CD8-positive, alpha-beta memory T cell (primary cell): ENCODE measurements at regions not wholly inside any gene's neighbourhood (a gene's known extent, or its start where the extent isn't known, plus 50 kb on each side); places are given as distances from the start of the nearest gene placed in this dataset.
A peak's percentile ranks its signal among the peaks of the same experiment; 100 is the strongest.
"Not testable (repeated sequence)": the region's sequence is repeated elsewhere in the genome, so short reads cannot be mapped to it uniquely, and the experiment has no call there.

Experiments used
- CTCF ChIA-PET: fragments of 350-600 bp; sonication (Branson Sonifier 250); formaldehyde crosslinking; loops from one replicate; lab custom pipeline; 2021; ENCODE audit warnings: antibody characterized with exemption; lab: Charles Lee
- POLR2A ChIA-PET: fragments of 350-600 bp; sonication (Branson Sonifier 250); formaldehyde crosslinking; loops from one replicate; lab custom pipeline; 2021; ENCODE audit warnings: antibody characterized with exemption; lab: Charles Lee
- DNase-seq, 5 donors: peaks; one replicate each; pipeline versions ENCODE4 v3.0.0 to v3.0.0-alpha.2; 2020 to 2022; ENCODE audit warnings: mixed read lengths in 1 of 5
- H3K27ac ChIP-seq: one replicate; pipeline ENCODE4 v1.7.0; 2013; ENCODE audit warnings: low read depth, mild to moderate bottlenecking, low read length, moderate library complexity
- H3K27me3 ChIP-seq: 2 replicates; pipeline ENCODE4 v1.7.0; 2013; ENCODE audit warnings: low read length, mild to moderate bottlenecking; ENCODE audit not compliant: insufficient read depth, poor library complexity, severe bottlenecking
- H3K36me3 ChIP-seq: 2 replicates; pipeline ENCODE4 v1.7.0; 2013; ENCODE audit warnings: mild to moderate bottlenecking, low read length, moderate library complexity; ENCODE audit not compliant: insufficient read depth
- H3K4me1 ChIP-seq: 2 replicates; pipeline ENCODE4 v1.7.0; 2013; ENCODE audit warnings: mild to moderate bottlenecking, low read length, moderate library complexity; ENCODE audit not compliant: insufficient read depth
- H3K4me3 ChIP-seq: 2 replicates; pipeline ENCODE4 v1.7.0; 2013; ENCODE audit warnings: mild to moderate bottlenecking, low read length
- H3K9me3 ChIP-seq: 2 replicates; pipeline ENCODE4 v1.7.0; 2013; ENCODE audit warnings: mild to moderate bottlenecking, low read length
- H3K27ac Mint-ChIP-seq, 8 donors: one replicate each; pipeline ENCODE4 v1.8.0; 2020 to 2021; ENCODE audit warnings: mixed read lengths in 8 of 8, mild to moderate bottlenecking in 6 of 8, inconsistent platforms in 3 of 8, moderate library complexity in 3 of 8
- H3K27me3 Mint-ChIP-seq, 2 donors: one replicate each; pipeline ENCODE4 v1.8.0; 2020 to 2021; ENCODE audit warnings: mixed read lengths in 2 of 2, mild to moderate bottlenecking in 1 of 2, moderate library complexity in 1 of 2
- H3K36me3 Mint-ChIP-seq, 3 donors: one replicate each; pipeline ENCODE4 v1.8.0; 2020 to 2021; ENCODE audit warnings: mixed read lengths in 3 of 3, inconsistent platforms in 1 of 3, mild to moderate bottlenecking in 1 of 3
- H3K4me1 Mint-ChIP-seq, 3 donors: one replicate each; pipeline ENCODE4 v1.8.0; 2020 to 2021; ENCODE audit warnings: mixed read lengths in 3 of 3, inconsistent platforms in 1 of 3, mild to moderate bottlenecking in 1 of 3
- H3K4me3 Mint-ChIP-seq, 7 donors: one replicate each; pipeline ENCODE4 v1.8.0; 2020 to 2021; ENCODE audit warnings: mixed read lengths in 7 of 7, mild to moderate bottlenecking in 6 of 7, moderate library complexity in 4 of 7, inconsistent platforms in 2 of 7
- H3K9me3 Mint-ChIP-seq, 5 donors: one replicate each; pipeline ENCODE4 v1.8.0; 2020 to 2022; ENCODE audit warnings: mixed read lengths in 5 of 5, mild to moderate bottlenecking in 3 of 5, moderate library complexity in 2 of 5, inconsistent platforms in 1 of 5

DNA sequence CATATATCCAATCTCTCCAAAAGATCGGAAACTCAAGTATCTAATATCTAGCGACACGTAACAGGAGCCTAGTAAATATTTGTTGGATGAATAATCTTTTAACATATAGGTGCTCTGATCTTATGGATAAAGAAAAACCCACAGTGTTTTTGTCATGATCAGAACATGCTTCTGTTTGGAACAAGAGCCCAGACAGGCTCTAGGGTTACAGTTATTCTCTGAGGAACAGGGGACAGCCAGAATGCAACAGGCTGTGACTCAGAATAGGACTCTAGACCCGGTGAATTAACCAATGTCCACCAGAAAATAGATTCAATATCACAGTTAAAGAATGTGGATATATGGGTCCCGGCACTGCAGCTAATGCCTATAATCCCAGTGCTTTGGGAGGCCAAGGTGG is 296.1 kb upstream of the FZD8 start:
- H3K4me1 ChIP-seq, result no peaks in the 10 kb centered on the region
- ChIA-PET POLR2A (no interaction called here), CTCF (no interaction called here)
- no peaks in the 10 kb centered on the region for H3K36me3 Mint-ChIP-seq
- no peak overlapping the region for H3K4me3 Mint-ChIP-seq
- H3K27me3 Mint-ChIP-seq, result no peaks in the 10 kb centered on the region
- no peak for DNase-seq
- H3K9me3 ChIP-seq, result no peaks in the 10 kb centered on the region
- no peak overlapping the region for H3K27ac ChIP-seq
- peaks cover 0 to 7% (median 5%) of the 10 kb centered on the region in 5 donors for H3K9me3 Mint-ChIP-seq
- no peak overlapping the region for H3K4me3 ChIP-seq
- no peak overlapping the region for H3K27ac Mint-ChIP-seq
- H3K27me3 ChIP-seq, result no peaks in the 10 kb centered on the region
- H3K4me1 Mint-ChIP-seq, result no peaks in the 10 kb centered on the region
- H3K36me3 ChIP-seq, result no peaks in the 10 kb centered on the region

DNA sequence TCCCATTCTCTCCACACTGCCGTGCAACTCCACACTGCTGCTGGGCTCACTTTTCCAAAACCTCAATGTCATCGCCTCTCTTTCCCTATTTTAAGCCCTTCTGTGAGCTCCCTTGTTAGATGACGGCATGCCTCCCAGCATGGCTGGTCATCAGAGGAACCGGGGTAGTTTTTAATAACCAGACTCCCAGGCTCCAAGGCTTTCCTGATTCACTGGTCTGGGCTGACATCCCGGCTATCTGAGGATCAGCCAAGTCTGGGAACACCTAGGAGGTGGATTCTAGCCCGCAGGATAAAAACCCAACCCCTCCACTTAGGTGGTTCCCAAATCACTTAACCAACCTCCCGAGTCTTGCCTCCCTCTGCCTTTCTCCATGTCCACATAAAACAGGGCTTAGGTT is 295.4 kb upstream of the FZD8 start:
- Histone ChIP-seq H3K4me3 (no peak overlapping the region), H3K4me1 (no peaks in the 10 kb centered on the region), H3K36me3 (no peaks in the 10 kb centered on the region), H3K9me3 (no peaks in the 10 kb centered on the region), H3K27ac (no peak overlapping the region), H3K27me3 (no peaks in the 10 kb centered on the region)
- Mint-ChIP-seq H3K36me3 (no peaks in the 10 kb centered on the region), H3K4me1 (no peaks in the 10 kb centered on the region), H3K9me3 (peaks cover 0 to 7% (median 5%) of the 10 kb centered on the region in 5 donors), H3K4me3 (no peak overlapping the region), H3K27ac (no peak overlapping the region), H3K27me3 (no peaks in the 10 kb centered on the region)
- POLR2A ChIA-PET, result no interaction called here
- DNase-seq, result no peak
- CTCF ChIA-PET, result no interaction called here

DNA sequence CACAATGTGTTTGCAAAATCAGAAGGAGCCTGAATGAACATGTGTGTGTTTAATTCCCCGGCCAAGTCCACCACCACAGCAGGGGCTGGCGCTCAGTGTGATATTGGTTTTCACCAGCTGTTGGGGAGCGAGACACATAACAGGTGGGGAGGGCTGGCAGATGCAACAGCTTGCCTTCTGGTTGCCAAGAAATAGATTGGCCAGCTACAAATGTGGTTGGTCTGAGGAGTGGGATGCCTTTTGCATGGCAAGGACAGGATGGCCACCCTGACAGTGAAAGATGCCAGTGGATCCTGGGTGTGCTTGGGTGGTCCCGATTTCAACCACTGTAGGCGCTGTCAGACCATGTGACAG is 292.5 kb upstream of the FZD8 start:
- POLR2A ChIA-PET, result no interaction called here
- no peak overlapping the region for H3K4me3 ChIP-seq
- CTCF ChIA-PET, result no interaction called here

DNA sequence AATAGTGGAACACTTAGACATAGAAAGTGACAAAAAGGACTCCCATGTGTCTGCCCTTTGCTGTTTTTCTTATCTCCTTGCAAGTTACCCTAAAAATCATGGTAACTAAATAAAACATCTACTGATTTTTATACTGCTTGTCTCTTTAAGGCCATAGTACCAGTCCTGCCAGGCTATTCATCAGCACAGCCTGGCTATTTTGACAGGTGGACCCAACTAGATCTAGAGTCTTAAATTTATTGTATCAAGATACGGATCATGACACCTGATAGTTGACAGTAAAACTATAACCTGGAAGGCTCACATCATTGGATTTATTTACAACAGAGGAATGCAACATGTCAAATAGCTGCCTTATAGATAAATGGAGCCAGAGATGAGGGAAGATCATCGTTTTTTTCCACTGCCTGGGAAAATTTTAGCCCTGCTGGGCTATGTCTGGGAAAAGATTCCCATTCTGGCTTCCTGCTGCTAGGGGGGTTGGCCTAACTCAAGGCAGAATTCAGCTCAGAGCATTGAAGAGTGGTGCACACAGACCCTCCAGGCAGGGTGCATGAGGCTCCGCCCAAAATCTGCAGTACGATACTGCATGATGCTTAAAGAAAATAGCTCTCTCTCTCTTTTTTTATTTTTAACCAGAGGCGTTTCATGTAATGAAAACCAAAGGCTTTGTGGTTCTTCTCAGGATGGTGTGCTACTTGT is 292.0 kb upstream of the FZD8 start:
- ChIA-PET POLR2A (no interaction called here), CTCF (no interaction called here)
- H3K4me3 ChIP-seq, result no peak overlapping the region
- H3K27ac ChIP-seq, result no peak overlapping the region
- no peaks in the 10 kb centered on the region for H3K9me3 ChIP-seq
- no peak overlapping the region for H3K27ac Mint-ChIP-seq
- H3K36me3 ChIP-seq, result no peaks in the 10 kb centered on the region
- no peak for DNase-seq
- no peaks in the 10 kb centered on the region for H3K27me3 Mint-ChIP-seq
- no peaks in the 10 kb centered on the region for H3K36me3 Mint-ChIP-seq
- H3K27me3 ChIP-seq, result no peaks in the 10 kb centered on the region
- peaks cover 3 to 7% (median 5%) of the 10 kb centered on the region in 5 donors for H3K9me3 Mint-ChIP-seq
- no peaks in the 10 kb centered on the region for H3K4me1 Mint-ChIP-seq
- H3K4me3 Mint-ChIP-seq, result no peak overlapping the region
- H3K4me1 ChIP-seq, result no peaks in the 10 kb centered on the region

More for the DNA sequence above, 292.5 kb upstream of the FZD8 start:
- no peaks in the 10 kb centered on the region for H3K36me3 ChIP-seq
- Mint-ChIP-seq H3K9me3 (peaks cover 3 to 7% (median 5%) of the 10 kb centered on the region in 5 donors), H3K36me3 (no peaks in the 10 kb centered on the region), H3K4me1 (no peaks in the 10 kb centered on the region), H3K4me3 (no peak overlapping the region), H3K27ac (no peak overlapping the region), H3K27me3 (no peaks in the 10 kb centered on the region)
- no peaks in the 10 kb centered on the region for H3K27me3 ChIP-seq
- no peak overlapping the region for H3K27ac ChIP-seq
- H3K9me3 ChIP-seq, result no peaks in the 10 kb centered on the region
- no peak for DNase-seq
- no peaks in the 10 kb centered on the region for H3K4me1 ChIP-seq

DNA sequence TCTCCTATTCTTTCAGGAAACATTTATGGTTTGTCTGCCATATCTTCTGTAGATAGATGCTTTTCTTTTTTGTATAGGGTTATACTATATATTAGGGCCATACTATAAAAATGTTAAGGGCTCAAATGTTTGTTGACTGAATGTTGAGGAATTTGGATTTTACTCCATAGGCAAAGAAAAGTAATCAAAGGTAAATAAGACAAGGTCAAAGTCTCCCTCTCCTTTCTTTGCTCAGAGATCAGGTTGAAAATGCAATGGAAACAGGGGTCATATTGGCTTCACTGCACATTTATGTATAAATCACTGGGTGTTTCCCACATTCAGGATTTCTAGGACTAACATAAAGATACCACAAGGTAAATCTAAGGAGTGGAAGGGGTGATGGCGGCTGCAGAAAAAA is 291.4 kb upstream of the FZD8 start:
- ChIA-PET CTCF (no interaction called here), POLR2A (no interaction called here)
- Mint-ChIP-seq H3K27me3 (no peaks in the 10 kb centered on the region), H3K36me3 (no peaks in the 10 kb centered on the region), H3K4me1 (no peaks in the 10 kb centered on the region), H3K9me3 (peaks cover 3 to 8% (median 5%) of the 10 kb centered on the region in 5 donors), H3K4me3 (no peak overlapping the region), H3K27ac (no peak overlapping the region)
- no peak overlapping the region for H3K27ac ChIP-seq
- no peaks in the 10 kb centered on the region for H3K4me1 ChIP-seq
- no peaks in the 10 kb centered on the region for H3K9me3 ChIP-seq
- no peak overlapping the region for H3K4me3 ChIP-seq
- no peaks in the 10 kb centered on the region for H3K36me3 ChIP-seq
- H3K27me3 ChIP-seq, result no peaks in the 10 kb centered on the region
- DNase-seq, result no peak

DNA sequence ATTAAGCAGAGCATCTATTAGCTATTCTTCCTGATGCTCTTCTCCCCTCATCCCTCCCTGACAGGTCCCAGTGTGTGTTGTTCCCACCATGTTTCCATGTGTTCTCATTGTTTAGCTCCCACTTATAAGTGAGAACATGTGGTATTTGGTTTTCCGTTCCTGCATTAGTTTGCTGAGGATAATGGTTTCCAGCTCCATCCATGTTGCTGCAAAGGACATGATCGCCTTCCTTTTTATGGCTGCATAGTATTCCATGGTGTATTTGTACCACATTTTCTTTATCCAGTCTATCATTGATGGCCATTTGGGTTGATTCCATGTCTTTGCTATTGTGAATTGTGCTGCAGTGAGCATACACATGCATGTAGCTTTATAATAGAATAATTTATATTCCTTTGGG is 287.9 kb upstream of the FZD8 start:
- H3K4me1 Mint-ChIP-seq, H3K9me3 ChIP-seq, H3K27ac Mint-ChIP-seq, H3K27me3 ChIP-seq, H3K4me1 ChIP-seq, H3K4me3 Mint-ChIP-seq, H3K4me3 ChIP-seq, H3K27me3 Mint-ChIP-seq, H3K9me3 Mint-ChIP-seq, H3K36me3 Mint-ChIP-seq, POLR2A ChIA-PET, DNase-seq, H3K27ac ChIP-seq, H3K36me3 ChIP-seq, CTCF ChIA-PET: not testable (repeated sequence)

DNA sequence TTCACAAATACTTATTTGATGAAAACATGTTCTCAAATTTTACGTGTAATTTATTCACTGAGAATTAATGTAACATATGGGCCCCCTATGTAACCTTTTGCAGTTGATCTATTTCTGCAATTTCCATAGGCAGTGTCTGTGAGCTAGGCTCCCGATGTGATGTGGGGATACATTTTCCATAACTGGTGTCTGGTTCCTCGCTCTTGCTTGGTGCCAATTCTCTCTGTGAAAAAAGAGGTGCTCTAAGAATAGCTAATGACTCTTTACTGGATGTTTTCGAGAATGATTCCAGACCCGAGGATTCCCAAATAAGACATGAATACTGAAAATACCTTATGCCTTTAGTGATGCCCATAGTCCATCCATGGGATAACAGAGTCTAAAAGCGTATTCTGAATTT is 286.7 kb upstream of the FZD8 start:
- no peak overlapping the region for H3K27ac Mint-ChIP-seq
- ChIA-PET CTCF (no interaction called here), POLR2A (no interaction called here)
- H3K4me3 Mint-ChIP-seq, result no peak overlapping the region
- Histone ChIP-seq H3K9me3 (no peaks in the 10 kb centered on the region), H3K27me3 (no peaks in the 10 kb centered on the region), H3K4me1 (no peaks in the 10 kb centered on the region), H3K27ac (no peak overlapping the region), H3K36me3 (no peaks in the 10 kb centered on the region), H3K4me3 (no peak overlapping the region)
- no peaks in the 10 kb centered on the region for H3K27me3 Mint-ChIP-seq
- no peaks in the 10 kb centered on the region for H3K36me3 Mint-ChIP-seq
- no peak for DNase-seq
- H3K9me3 Mint-ChIP-seq, result peaks cover 0 to 6% (median 2%) of the 10 kb centered on the region in 5 donors
- H3K4me1 Mint-ChIP-seq, result no peaks in the 10 kb centered on the region

DNA sequence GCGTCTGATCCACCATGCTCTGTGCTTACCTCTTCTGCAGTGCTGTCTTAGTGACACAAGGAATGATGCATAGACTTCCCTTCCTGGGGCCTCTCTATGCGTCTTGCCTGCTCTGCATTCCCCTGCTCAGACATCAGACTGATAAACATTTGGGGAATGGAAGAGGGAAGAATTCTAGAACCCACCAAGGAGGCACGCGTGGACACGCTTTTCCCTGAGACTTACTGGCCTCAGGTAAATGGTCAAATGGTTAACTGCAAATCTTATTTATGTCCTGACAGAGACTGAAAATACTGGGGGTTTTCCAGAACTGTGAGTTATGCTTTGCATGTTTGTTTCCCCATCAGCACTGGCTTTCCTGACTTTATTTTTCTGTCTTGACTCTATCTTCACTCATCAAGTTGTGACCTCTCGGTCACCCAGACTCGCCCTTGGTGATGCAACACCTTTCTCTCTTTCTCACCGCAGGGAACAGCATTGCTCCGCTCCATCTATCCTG is 285.9 kb upstream of the FZD8 start:
- POLR2A ChIA-PET, result no interaction called here
- Histone ChIP-seq H3K9me3 (no peaks in the 10 kb centered on the region), H3K36me3 (no peaks in the 10 kb centered on the region), H3K4me1 (no peaks in the 10 kb centered on the region), H3K4me3 (no peak overlapping the region), H3K27me3 (no peaks in the 10 kb centered on the region), H3K27ac (no peak overlapping the region)
- CTCF ChIA-PET, result no interaction called here
- Mint-ChIP-seq H3K27me3 (no peaks in the 10 kb centered on the region), H3K36me3 (no peaks in the 10 kb centered on the region), H3K9me3 (peaks cover 0 to 6% (median 2%) of the 10 kb centered on the region in 5 donors), H3K4me3 (no peak overlapping the region), H3K27ac (peak overlapping the region in 1 of 8 donors; percentile 15), H3K4me1 (no peaks in the 10 kb centered on the region)
- DNase-seq, result no peak
